ENCODE measurements at regions not wholly inside any gene's neighbourhood (a gene's known extent, or its start where the extent isn't known, plus 50 kb on each side); places are given as distances from the start of the nearest gene placed in this dataset.

DNA sequence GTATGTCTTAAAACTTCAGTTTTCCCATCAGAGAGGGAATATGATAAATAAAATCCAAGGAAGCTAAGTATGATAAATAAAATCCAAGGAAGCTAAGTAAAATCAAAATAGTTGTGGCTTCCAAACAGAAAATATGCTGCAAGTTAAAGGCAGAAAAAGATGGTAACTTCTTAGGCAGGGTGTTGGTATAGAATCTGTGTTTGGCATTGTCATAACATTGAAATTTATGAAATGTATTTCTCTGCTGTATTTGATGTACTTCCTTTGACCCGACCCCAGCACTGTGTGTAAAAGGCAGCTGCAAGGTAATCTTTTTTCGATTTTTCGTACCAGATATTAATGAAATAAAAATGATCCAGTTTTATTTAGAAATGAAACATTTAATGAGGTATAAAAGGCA lies 537.2 kb downstream of the TFEC start:
- Histone ChIP-seq H3K9ac (ENCODE audit: low read length) (no peak overlapping the region), H3K27ac (ENCODE audit: low read length) (no peak overlapping the region), H3K27me3 (replicated peaks; ENCODE audit: insufficient read depth, low read length) (no peaks in the 10 kb centered on the region), H3K9me3 (replicated peaks; ENCODE audit: insufficient read depth, low read length) (no peaks in the 10 kb centered on the region), H3K4me3 (ENCODE audit: low read length) (no peak overlapping the region), H3K36me3 (replicated peaks; ENCODE audit: insufficient read depth, low read length) (no peaks in the 10 kb centered on the region), H3K4me1 (ENCODE audit: low read length) (no peaks in the 10 kb centered on the region), H2AFZ (ENCODE audit: low read length) (no peak overlapping the region), H4K20me1 (ENCODE audit: insufficient read depth, low read length) (no peaks in the 10 kb centered on the region), H3K4me2 (ENCODE audit: low read depth, low read length) (no peak overlapping the region), H3K9me2 (replicated peaks; ENCODE audit: insufficient read depth, low read length) (no peaks in the 10 kb centered on the region), H3F3A (ENCODE audit: insufficient read depth, low read length) (no peaks in the 10 kb centered on the region), H3K79me2 (ENCODE audit: low read length) (no peaks in the 10 kb centered on the region)
- DNase-seq = no peak
- no peak for TF ChIP-seq EZH2 (optimal IDR thresholded peaks at IDR 0.05; ENCODE audit: low read depth, low read length)
- TF ChIP-seq EZH2phosphoT487 (IDR thresholded peaks at IDR 0.05; ENCODE audit: low read length) = no peak
- TF ChIP-seq, protein P1, sequence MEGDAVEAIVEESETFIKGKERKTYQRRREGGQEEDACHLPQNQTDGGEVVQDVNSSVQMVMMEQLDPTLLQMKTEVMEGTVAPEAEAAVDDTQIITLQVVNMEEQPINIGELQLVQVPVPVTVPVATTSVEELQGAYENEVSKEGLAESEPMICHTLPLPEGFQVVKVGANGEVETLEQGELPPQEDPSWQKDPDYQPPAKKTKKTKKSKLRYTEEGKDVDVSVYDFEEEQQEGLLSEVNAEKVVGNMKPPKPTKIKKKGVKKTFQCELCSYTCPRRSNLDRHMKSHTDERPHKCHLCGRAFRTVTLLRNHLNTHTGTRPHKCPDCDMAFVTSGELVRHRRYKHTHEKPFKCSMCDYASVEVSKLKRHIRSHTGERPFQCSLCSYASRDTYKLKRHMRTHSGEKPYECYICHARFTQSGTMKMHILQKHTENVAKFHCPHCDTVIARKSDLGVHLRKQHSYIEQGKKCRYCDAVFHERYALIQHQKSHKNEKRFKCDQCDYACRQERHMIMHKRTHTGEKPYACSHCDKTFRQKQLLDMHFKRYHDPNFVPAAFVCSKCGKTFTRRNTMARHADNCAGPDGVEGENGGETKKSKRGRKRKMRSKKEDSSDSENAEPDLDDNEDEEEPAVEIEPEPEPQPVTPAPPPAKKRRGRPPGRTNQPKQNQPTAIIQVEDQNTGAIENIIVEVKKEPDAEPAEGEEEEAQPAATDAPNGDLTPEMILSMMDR (IDR thresholded peaks at IDR 0.05; ENCODE audit: low read length) = no peak

DNA sequence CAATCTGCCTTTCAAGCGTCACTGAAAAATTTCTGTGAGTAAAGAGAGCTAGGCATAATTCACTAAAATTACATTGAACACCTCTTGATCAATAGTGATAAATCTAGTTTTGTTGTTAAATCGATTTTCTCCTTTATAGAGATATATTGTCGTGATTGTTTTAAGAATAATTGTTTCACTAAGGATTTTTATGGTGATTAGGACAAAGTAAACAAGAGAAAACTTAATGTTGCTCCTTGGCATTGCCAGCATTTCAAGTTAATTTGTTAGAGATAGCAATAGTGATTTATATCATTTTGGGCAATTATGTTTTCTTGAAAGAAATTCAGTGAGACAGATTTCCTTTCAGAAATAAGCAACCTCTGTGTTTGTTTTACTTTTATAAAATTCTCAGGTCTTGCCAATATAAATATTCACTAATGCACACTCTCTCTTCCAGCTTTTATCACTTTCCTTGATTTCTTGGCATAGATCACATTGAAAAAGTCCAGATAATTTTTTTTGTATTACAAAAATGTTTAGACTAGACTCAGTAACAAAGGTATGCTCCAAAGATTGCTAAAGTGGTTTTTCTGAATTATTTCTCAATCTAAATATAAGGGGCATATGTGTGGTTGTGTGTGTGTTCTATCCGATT lies 538.7 kb downstream of the TFEC start:
- no peaks in the 10 kb centered on the region for H3K27me3 ChIP-seq (replicated peaks; ENCODE audit: insufficient read depth, low read length)
- DNase-seq = no peak
- no peaks in the 10 kb centered on the region for H3K79me2 ChIP-seq (ENCODE audit: low read length)
- no peaks in the 10 kb centered on the region for H4K20me1 ChIP-seq (ENCODE audit: insufficient read depth, low read length)
- H3K9ac ChIP-seq (ENCODE audit: low read length) = no peak overlapping the region
- no peaks in the 10 kb centered on the region for H3K9me3 ChIP-seq (replicated peaks; ENCODE audit: insufficient read depth, low read length)
- H3K4me2 ChIP-seq (ENCODE audit: low read depth, low read length) = no peak overlapping the region
- no peaks in the 10 kb centered on the region for H3K4me1 ChIP-seq (ENCODE audit: low read length)
- no peak overlapping the region for H3K27ac ChIP-seq (ENCODE audit: low read length)
- TF ChIP-seq, protein P1 (IDR thresholded peaks at IDR 0.05; ENCODE audit: low read length) = no peak
- TF ChIP-seq EZH2phosphoT487 (IDR thresholded peaks at IDR 0.05; ENCODE audit: low read length) (no peak), EZH2 (optimal IDR thresholded peaks at IDR 0.05; ENCODE audit: low read depth, low read length) (no peak)
- no peaks in the 10 kb centered on the region for H3K36me3 ChIP-seq (replicated peaks; ENCODE audit: insufficient read depth, low read length)
- H3F3A ChIP-seq (ENCODE audit: insufficient read depth, low read length) = no peaks in the 10 kb centered on the region
- H2AFZ ChIP-seq (ENCODE audit: low read length) = no peak overlapping the region
- H3K4me3 ChIP-seq (ENCODE audit: low read length) = no peak overlapping the region
- H3K9me2 ChIP-seq (replicated peaks; ENCODE audit: insufficient read depth, low read length) = no peaks in the 10 kb centered on the region

DNA sequence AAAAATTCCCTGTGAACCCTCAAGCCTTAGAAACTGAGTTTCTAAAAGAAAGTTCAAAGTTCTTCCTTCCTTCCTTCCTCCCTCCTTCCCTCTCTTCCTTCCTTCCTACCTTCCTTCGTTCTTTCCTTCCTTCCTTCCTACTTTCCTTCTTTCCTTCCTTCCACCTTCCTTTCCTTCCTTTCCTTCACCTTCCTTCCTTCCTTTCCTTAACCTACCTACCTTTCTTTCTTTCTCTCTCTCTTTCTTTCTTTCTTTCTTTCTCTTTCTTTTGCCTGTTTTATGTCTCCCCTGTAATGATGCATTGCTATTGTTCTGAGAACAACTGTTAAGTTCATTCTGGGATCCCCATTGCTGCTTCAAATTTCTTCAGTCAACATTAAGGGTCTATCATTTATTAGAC lies 551.1 kb downstream of the TFEC start:
- no peaks in the 10 kb centered on the region for H3K27me3 ChIP-seq (replicated peaks; ENCODE audit: insufficient read depth, low read length)
- no peak for TF ChIP-seq EZH2 (optimal IDR thresholded peaks at IDR 0.05; ENCODE audit: low read depth, low read length)
- TF ChIP-seq EZH2phosphoT487 (IDR thresholded peaks at IDR 0.05; ENCODE audit: low read length) = no peak
- TF ChIP-seq, protein P1 (IDR thresholded peaks at IDR 0.05; ENCODE audit: low read length) = no peak
- H3K4me2 ChIP-seq (ENCODE audit: low read depth, low read length) = no peak overlapping the region
- no peak overlapping the region for H3K4me3 ChIP-seq (ENCODE audit: low read length)
- DNase-seq = no peak
- H3K79me2 ChIP-seq (ENCODE audit: low read length) = no peaks in the 10 kb centered on the region
- no peak overlapping the region for H3K27ac ChIP-seq (ENCODE audit: low read length)
- H3F3A ChIP-seq (ENCODE audit: insufficient read depth, low read length) = no peaks in the 10 kb centered on the region
- H2AFZ ChIP-seq (ENCODE audit: low read length) = no peak overlapping the region
- H3K9me3 ChIP-seq (replicated peaks; ENCODE audit: insufficient read depth, low read length) = no peaks in the 10 kb centered on the region
- no peak overlapping the region for H3K9ac ChIP-seq (ENCODE audit: low read length)
- H3K4me1 ChIP-seq (ENCODE audit: low read length) = no peaks in the 10 kb centered on the region
- no peaks in the 10 kb centered on the region for H4K20me1 ChIP-seq (ENCODE audit: insufficient read depth, low read length)
- no peaks in the 10 kb centered on the region for H3K36me3 ChIP-seq (replicated peaks; ENCODE audit: insufficient read depth, low read length)
- H3K9me2 ChIP-seq (replicated peaks; ENCODE audit: insufficient read depth, low read length) = no peaks in the 10 kb centered on the region
